ENCODE measurements at regions not wholly inside any gene's neighbourhood (a gene's known extent, or its start where the extent isn't known, plus 50 kb on each side); places are given as distances from the start of the nearest gene placed in this dataset.

DNA sequence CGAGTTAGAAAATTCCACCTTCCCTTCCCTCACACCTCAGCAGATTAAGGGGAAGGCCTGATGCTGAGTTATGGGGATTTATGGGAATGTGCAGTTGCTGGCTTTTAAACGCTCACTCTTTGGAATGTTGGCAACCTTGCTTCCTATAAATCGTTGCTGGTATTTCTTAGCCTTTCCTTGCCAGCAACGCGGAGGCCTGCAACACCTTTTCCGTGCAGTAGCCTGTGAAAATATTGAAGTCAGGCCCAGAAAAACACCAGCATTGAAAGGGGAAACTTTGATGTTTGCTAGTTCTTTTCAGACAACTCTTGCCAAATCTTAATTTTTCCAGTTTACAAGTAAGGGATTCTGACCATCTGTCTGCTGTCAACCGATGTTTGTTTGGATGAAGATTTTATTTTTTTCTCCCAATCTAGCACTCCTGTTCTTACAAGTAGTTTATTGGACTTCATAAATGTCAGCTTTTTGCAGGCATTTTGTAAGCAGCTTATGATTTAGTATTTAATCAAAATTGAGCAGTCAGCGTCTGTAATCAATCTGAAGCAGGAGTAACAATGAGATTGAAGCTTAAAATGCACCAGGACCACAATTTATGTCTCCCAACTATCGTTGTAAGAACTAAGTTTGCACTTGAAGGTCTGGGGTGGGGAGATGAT lies 251.0 kb downstream of the RPLP1 start:
- TF ChIP-seq CTCF (IDR thresholded peaks at IDR 0.05; ENCODE audit: low read length): no peak
- no peak for TF ChIP-seq EZH2 (IDR thresholded peaks at IDR 0.05; ENCODE audit: borderline replicate concordance, low read length)
